Loucy (cell line): ENCODE measurements at regions not wholly inside any gene's neighbourhood (a gene's known extent, or its start where the extent isn't known, plus 50 kb on each side); places are given as distances from the start of the nearest gene placed in this dataset.

Experiments
- H2AFZ ChIP-seq: fragments of 200-600 bp; sonication (generic); 2 replicates; pipeline ENCODE4 v1.6.0; 2016; ENCODE audit warnings: antibody characterized with exemption, mild to moderate bottlenecking, low read length, moderate library complexity
- H3F3A ChIP-seq: fragments of 200-600 bp; 2 replicates; pipeline ENCODE4 v1.6.0; 2016; ENCODE audit warnings: antibody characterized with exemption, low read depth, mild to moderate bottlenecking
- H3K27me3 ChIP-seq: fragments of 200-600 bp; sonication (generic); 2 replicates; pipeline ENCODE4 v1.6.1; 2014; ENCODE audit warnings: low read length, mild to moderate bottlenecking; ENCODE audit not compliant: insufficient read depth, poor library complexity, severe bottlenecking
- H3K36me3 ChIP-seq: fragments of 200-600 bp; sonication (generic); 2 replicates; pipeline ENCODE4 v1.6.1; 2016; ENCODE audit warnings: low read length; ENCODE audit not compliant: insufficient read depth
- H3K4me1 ChIP-seq: fragments of 200-600 bp; sonication (generic); 2 replicates; pipeline ENCODE4 v1.5.1; 2014; ENCODE audit warnings: low read length, mild to moderate bottlenecking; ENCODE audit not compliant: insufficient read depth, poor library complexity, severe bottlenecking
- H3K4me2 ChIP-seq: fragments of 200-600 bp; sonication (generic); 2 replicates; pipeline ENCODE4 v1.6.0; 2014; ENCODE audit warnings: antibody characterized with exemption, low read length, low read depth, mild to moderate bottlenecking; ENCODE audit not compliant: poor library complexity, severe bottlenecking
- H3K4me3 ChIP-seq: fragments of 200-600 bp; sonication (generic); 2 replicates; pipeline ENCODE4 v1.5.1; 2014; ENCODE audit warnings: low read length, mild to moderate bottlenecking, mixed read lengths; ENCODE audit not compliant: poor library complexity, severe bottlenecking
- H3K79me2 ChIP-seq: fragments of 200-600 bp; sonication (generic); 2 replicates; pipeline ENCODE4 v1.6.1; 2014; ENCODE audit warnings: low read length; ENCODE audit not compliant: insufficient read depth
- H3K9ac ChIP-seq: fragments of 200-600 bp; sonication (generic); 2 replicates; pipeline ENCODE4 v1.6.0; 2014; ENCODE audit warnings: mild to moderate bottlenecking, low read depth, low read length, moderate library complexity; ENCODE audit not compliant: poor library complexity, severe bottlenecking
- H3K9me2 ChIP-seq: fragments of 200-600 bp; sonication (generic); replicated peaks from 2 replicates; pipeline ENCODE4 v1.6.1; 2016; ENCODE audit warnings: low read depth, low read length, mixed read lengths
- H3K9me3 ChIP-seq: fragments of 200-600 bp; sonication (generic); 2 replicates; pipeline ENCODE4 v1.6.1; 2014; ENCODE audit warnings: mild to moderate bottlenecking, antibody characterized with exemption, low read length, low read depth; ENCODE audit not compliant: insufficient read depth
- H4K20me1 ChIP-seq: fragments of 200-600 bp; sonication (generic); 2 replicates; pipeline ENCODE4 v1.6.0; 2014; ENCODE audit warnings: antibody characterized with exemption, low read length, mild to moderate bottlenecking; ENCODE audit not compliant: insufficient read depth, poor library complexity, severe bottlenecking
- CTCF ChIP-seq: fragments of 200-600 bp; sonication (generic); conservative IDR thresholded peaks from 2 replicates; pipeline ENCODE4 v1.5.1; 2014; ENCODE audit warnings: mild to moderate bottlenecking, antibody characterized with exemption, low read length
- EZH2phosphoT487 ChIP-seq: fragments of 200-600 bp; IDR thresholded peaks from 2 replicates; pipeline ENCODE4 v1.6.1; 2018; ENCODE audit warnings: antibody characterized with exemption, mild to moderate bottlenecking, moderate library complexity, borderline replicate concordance

- no peaks in the 10 kb centered on the region for H3K9me2 ChIP-seq
- no peak overlapping the region for H3K9ac ChIP-seq
- H2AFZ ChIP-seq = no peak overlapping the region
- TF ChIP-seq CTCF (no peak), EZH2phosphoT487 (no peak)
- H3F3A ChIP-seq = no peaks in the 10 kb centered on the region
- H3K9me3 ChIP-seq = no peaks in the 10 kb centered on the region; the same call in 1 of the 2 replicates
- no peaks in the 10 kb centered on the region for H3K4me1 ChIP-seq
- H3K36me3 ChIP-seq = no peaks in the 10 kb centered on the region
- H3K27me3 ChIP-seq = no peaks in the 10 kb centered on the region
- no peaks in the 10 kb centered on the region for H4K20me1 ChIP-seq
- no peaks in the 10 kb centered on the region for H3K79me2 ChIP-seq
- H3K4me2 ChIP-seq = no peak overlapping the region
- H3K4me3 ChIP-seq = no peak overlapping the region
These were observed 379.9 kb upstream of the ACTBL2 start for GRCh38 chr5:57862471-57862911.

GRCh38 chr5:57859626-57860025 lies 377.0 kb upstream of the ACTBL2 start:
- H3K4me3 ChIP-seq = no peak overlapping the region
- no peaks in the 10 kb centered on the region for H3F3A ChIP-seq
- H3K79me2 ChIP-seq = no peaks in the 10 kb centered on the region
- H4K20me1 ChIP-seq = no peaks in the 10 kb centered on the region
- no peak overlapping the region for H3K9ac ChIP-seq
- H2AFZ ChIP-seq = no peak overlapping the region
- H3K9me2 ChIP-seq = no peaks in the 10 kb centered on the region
- TF ChIP-seq CTCF = no peak
- no peak for TF ChIP-seq EZH2phosphoT487
- H3K4me1 ChIP-seq = no peaks in the 10 kb centered on the region
- H3K4me2 ChIP-seq = no peak overlapping the region
- H3K27me3 ChIP-seq = no peaks in the 10 kb centered on the region
- H3K36me3 ChIP-seq = no peaks in the 10 kb centered on the region
- no peaks in the 10 kb centered on the region; the same call in 1 of the 2 replicates for H3K9me3 ChIP-seq

GRCh38 chr5:57858905-57859304 lies 376.3 kb upstream of the ACTBL2 start:
- H3F3A ChIP-seq = no peaks in the 10 kb centered on the region
- H3K9me3 ChIP-seq = no peaks in the 10 kb centered on the region; the same call in 1 of the 2 replicates
- H3K9ac ChIP-seq = no peak overlapping the region
- no peak overlapping the region for H3K4me3 ChIP-seq
- H3K4me2 ChIP-seq = no peak overlapping the region
- H3K27me3 ChIP-seq = no peaks in the 10 kb centered on the region
- no peaks in the 10 kb centered on the region for H3K79me2 ChIP-seq
- no peaks in the 10 kb centered on the region for H3K4me1 ChIP-seq
- no peaks in the 10 kb centered on the region for H3K9me2 ChIP-seq
- H2AFZ ChIP-seq = no peak overlapping the region
- no peaks in the 10 kb centered on the region for H3K36me3 ChIP-seq
- no peaks in the 10 kb centered on the region for H4K20me1 ChIP-seq
- TF ChIP-seq CTCF = no peak
